GM13977 (cell line): ENCODE measurements at regions not wholly inside any gene's neighbourhood (a gene's known extent, or its start where the extent isn't known, plus 50 kb on each side); places are given as distances from the start of the nearest gene placed in this dataset.

Experiments used
- DNase-seq: peaks from one replicate; pipeline ENCODE4 v3.0.0; 2012; ENCODE audit warnings: low spot score
- in situ Hi-C: fragments of 300-500 bp; cut with MboI; formaldehyde crosslinking; loops from one replicate; pipeline ENCODE4 v1.12.0; 2022; ENCODE audit warnings: low sequenced_read_pairs, low pct_unique_long_range_greater_than_20kb, mixed read lengths, inconsistent platforms; ENCODE audit not compliant: unreplicated experiment
- TF ChIP-seq, protein P1 (sequence below): IDR thresholded peaks from 2 replicates; pipeline ENCODE4 v1.5.1; 2012; ENCODE audit warnings: mild to moderate bottlenecking, control low read depth; ENCODE audit not compliant: insufficient read depth; ENCODE audit errors: extremely low read depth, missing control alignments

GRCh38 chr4:23700197-23700596, 189.7 kb downstream of the PPARGC1A start:
- TF ChIP-seq, protein P1, sequence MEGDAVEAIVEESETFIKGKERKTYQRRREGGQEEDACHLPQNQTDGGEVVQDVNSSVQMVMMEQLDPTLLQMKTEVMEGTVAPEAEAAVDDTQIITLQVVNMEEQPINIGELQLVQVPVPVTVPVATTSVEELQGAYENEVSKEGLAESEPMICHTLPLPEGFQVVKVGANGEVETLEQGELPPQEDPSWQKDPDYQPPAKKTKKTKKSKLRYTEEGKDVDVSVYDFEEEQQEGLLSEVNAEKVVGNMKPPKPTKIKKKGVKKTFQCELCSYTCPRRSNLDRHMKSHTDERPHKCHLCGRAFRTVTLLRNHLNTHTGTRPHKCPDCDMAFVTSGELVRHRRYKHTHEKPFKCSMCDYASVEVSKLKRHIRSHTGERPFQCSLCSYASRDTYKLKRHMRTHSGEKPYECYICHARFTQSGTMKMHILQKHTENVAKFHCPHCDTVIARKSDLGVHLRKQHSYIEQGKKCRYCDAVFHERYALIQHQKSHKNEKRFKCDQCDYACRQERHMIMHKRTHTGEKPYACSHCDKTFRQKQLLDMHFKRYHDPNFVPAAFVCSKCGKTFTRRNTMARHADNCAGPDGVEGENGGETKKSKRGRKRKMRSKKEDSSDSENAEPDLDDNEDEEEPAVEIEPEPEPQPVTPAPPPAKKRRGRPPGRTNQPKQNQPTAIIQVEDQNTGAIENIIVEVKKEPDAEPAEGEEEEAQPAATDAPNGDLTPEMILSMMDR, result no peak
- no peak for DNase-seq
- in situ Hi-C loops, result no loop called here

DNA sequence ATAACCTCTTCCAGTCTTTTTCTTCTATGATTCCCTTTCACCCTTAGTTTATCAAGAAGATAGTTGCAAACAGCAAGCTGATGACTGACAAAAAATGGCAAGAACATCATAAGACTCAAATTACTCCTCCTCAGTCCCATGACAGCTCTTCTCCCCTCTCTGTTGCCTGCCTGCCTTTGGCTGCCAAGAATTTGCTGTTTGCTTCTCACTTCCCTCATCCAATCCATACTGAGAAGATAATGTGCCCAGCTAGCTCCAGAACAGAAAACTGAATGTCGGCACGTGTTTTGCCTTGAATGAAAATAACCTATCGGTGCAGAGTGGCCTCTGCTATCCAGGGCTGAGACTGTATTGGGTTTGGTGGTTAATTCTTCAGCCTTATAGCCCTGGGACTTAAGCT, 192.1 kb downstream of the PPARGC1A start:
- in situ Hi-C loops, result no loop called here
- no peak for DNase-seq
- TF ChIP-seq, protein P1, result no peak

DNA sequence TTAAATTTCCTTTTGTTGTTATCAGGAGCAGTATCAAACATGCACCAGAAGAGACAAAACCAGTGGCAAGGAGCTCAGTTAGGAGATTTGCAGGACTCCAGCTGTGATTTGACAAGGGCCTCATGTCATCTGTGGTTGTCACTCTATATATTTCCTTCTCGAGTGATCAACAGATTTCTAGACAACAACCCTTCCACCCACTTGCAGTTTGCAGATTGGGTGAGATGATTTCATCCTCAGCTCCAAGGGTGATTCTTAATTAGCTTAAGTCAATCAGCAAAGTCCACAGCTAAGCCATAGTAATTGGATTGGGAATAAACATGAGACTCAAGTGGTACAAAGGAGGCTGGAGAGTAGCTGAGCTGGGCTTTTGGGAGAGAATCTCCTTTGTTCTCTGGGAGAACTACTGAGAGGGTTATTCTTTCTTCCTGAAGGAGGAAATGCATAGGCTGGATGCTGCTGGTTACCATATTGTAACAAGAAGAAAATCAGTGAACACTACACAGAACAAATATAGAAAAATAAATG, 192.8 kb downstream of the PPARGC1A start:
- TF ChIP-seq, protein P1, result no peak
- no peak for DNase-seq
- in situ Hi-C loops, result no loop called here

DNA sequence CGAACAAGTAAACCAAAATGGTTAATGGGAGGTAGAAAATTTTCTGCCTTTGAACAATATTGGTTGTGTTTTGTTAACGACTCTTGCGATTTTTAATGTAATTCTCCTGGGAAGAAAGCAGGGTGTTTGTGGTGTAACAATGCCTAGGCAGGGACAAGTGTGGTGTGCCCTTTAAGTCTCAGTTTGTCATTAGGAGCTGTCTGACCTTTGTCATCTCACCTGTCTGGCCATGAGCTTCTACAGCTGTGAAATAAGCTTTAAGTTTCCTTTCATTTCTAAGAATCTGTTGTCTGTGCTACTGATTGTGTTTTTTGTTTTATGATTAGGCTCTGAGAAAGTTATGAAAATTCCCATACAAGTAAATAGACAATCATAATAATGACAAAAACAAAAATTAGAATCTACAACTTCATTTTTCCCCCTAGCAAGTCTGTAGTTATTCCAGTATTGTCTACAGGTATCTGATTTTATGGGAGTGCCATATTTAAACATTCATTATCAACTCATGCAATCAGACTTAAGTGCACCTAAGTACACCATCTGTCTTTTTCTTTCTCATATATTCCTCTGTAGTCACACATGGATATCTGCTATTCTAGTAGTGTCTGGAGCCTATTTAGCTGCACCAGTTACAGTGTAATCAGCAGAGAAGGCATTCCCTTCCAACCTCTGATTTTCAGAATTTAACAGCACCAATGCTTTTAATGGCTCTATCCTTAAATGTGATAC, 203.5 kb downstream of the PPARGC1A start:
- TF ChIP-seq, protein P1, result no peak
- no peak for DNase-seq
- in situ Hi-C loops, result no loop called here

- no peak for DNase-seq
- in situ Hi-C loops, result no loop called here
- TF ChIP-seq, protein P1, result no peak
Measured at GRCh38 chr4:23685471-23685870, 204.4 kb downstream of the PPARGC1A start.

DNA sequence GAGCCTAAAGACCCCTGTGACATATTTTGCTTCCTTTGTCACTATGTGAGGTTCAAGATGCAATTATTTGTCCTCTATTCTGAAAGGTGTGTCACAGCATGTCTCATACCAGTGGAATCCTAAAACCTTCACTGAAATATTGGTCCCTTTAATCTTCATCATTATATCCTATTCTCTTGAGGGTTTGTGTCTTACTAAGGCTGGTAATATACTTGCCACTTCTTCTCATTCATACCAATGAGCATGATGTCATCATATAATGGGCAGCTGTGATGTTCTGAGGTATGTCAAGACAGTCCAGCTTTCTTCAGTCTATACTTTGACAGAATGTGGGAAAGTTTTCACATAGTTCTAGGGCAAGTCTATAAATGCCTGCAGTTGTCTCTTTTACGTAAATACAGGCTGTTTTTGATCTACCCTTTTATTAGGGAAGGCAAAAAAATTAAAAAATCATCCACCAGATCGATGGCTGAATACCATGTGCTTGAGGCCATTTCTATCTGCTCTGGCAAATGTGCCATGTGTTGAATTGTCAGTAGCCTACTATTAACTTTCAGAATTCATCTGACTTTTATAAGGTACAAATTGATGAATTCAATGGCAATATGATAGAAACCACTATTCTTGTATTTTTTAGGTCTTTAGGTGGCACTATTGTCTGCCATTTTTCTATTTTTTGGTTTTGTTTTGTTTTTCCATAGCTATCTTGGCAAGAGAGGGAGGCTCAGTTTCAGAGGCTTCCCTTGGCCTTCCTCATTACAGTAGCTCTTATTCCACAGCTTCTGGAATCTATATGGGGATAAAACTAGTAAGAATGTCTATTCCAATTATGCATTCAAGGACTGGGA, 209.0 kb downstream of the PPARGC1A start:
- TF ChIP-seq, protein P1, result no peak
- DNase-seq, result no peak
- in situ Hi-C loops, result no loop called here
